ENCODE measurements at regions not wholly inside any gene's neighbourhood (a gene's known extent, or its start where the extent isn't known, plus 50 kb on each side); places are given as distances from the start of the nearest gene placed in this dataset.

GRCh38 chr1:96096613-96097321 lies 624.8 kb upstream of the PTBP2 start:
- Histone ChIP-seq H4K20me1 (replicated peaks in 1 of 2; ENCODE audit: control insufficient read depth in 1 of 2, insufficient read depth in 2 of 2, low read length in 2 of 2) (no peaks in the 10 kb centered on the region), H3K14ac (ENCODE audit: insufficient read length) (no peak overlapping the region), H4K8ac (ENCODE audit: extremely low read depth, insufficient read depth, low read length) (no peak overlapping the region), H3K9me3 (ENCODE audit: insufficient read depth in 2 of 2, low read depth in 1 of 2, low read length in 1 of 2) (no peaks in the 10 kb centered on the region), H2BK12ac (ENCODE audit: low read depth, low read length) (no peak overlapping the region), H4K5ac (ENCODE audit: insufficient read length, low read depth, low read length) (no peak overlapping the region), H2BK5ac (ENCODE audit: low read depth, low read length) (no peak overlapping the region), H3K79me2 (ENCODE audit: control insufficient read depth in 1 of 2, insufficient read depth in 2 of 2, low read length in 2 of 2) (no peaks in the 10 kb centered on the region), H3K23ac (ENCODE audit: insufficient read length) (no peak overlapping the region), H2BK15ac (ENCODE audit: low read length) (no peak overlapping the region), H3K56ac (replicated peaks; ENCODE audit: insufficient read length, low read depth, low read length) (no peak overlapping the region), H3K4me1 (replicated peaks in 1 of 4; ENCODE audit: control insufficient read depth in 3 of 4, insufficient read depth in 4 of 4, low read length in 3 of 4) (no peaks in the 10 kb centered on the region), H3K4ac (replicated peaks; ENCODE audit: insufficient read length, low read depth, low read length) (no peak overlapping the region), H3K4me3 (ENCODE audit: extremely low read depth in 1 of 4, insufficient read depth in 2 of 4, low read depth in 3 of 4, low read length in 4 of 4) (no peak overlapping the region), H2AK5ac (ENCODE audit: low read depth, low read length) (no peak overlapping the region), H3K36me3 (ENCODE audit: control insufficient read depth in 2 of 4, insufficient read depth in 4 of 4, low read length in 3 of 4) (no peaks in the 10 kb centered on the region), H3K18ac (ENCODE audit: extremely low read depth, low read length) (no peak overlapping the region), H4K91ac (replicated peaks; ENCODE audit: insufficient read length, low read length) (no peak overlapping the region), H3K27me3 (replicated peaks in 1 of 4; ENCODE audit: control insufficient read depth in 3 of 4, extremely low read depth in 1 of 4, insufficient read depth in 3 of 4, low read length in 3 of 4) (no peaks in the 10 kb centered on the region), H2AFZ (ENCODE audit: low read length) (no peak overlapping the region), H3K9ac (replicated peaks in 1 of 4; ENCODE audit: extremely low read depth in 1 of 4, low read depth in 3 of 4, low read length in 3 of 4) (no peak overlapping the region), H3K23me2 (ENCODE audit: low read depth, low read length) (no peaks in the 10 kb centered on the region), H2BK20ac (ENCODE audit: low read length) (no peak overlapping the region), H3K4me2 (ENCODE audit: insufficient read depth in 1 of 2, low read depth in 2 of 2, low read length in 2 of 2) (no peak overlapping the region), H2BK120ac (replicated peaks; ENCODE audit: low read depth, low read length) (no peak overlapping the region), H3K27ac (ENCODE audit: low read depth, low read length) (no peak overlapping the region), H3K79me1 (ENCODE audit: low read depth, low read length) (no peaks in the 10 kb centered on the region)
- TF ChIP-seq SRF (IDR thresholded peaks at IDR 0.05; ENCODE audit: low read depth, low read length), result no peak
- TF ChIP-seq NRF1 (IDR thresholded peaks at IDR 0.05; ENCODE audit: low read depth, low read length), result no peak
- no peak for TF ChIP-seq GABPA (IDR thresholded peaks at IDR 0.05; ENCODE audit: borderline replicate concordance, insufficient read depth, low read length)
- no peak for TF ChIP-seq SIN3A (conservative IDR thresholded peaks at IDR 0.05 in 1 of 2, IDR thresholded peaks at IDR 0.05 in 1 of 2; ENCODE audit: low read depth in 1 of 2, low read length in 2 of 2)
- POLR2A ChIA-PET (ENCODE audit: partially characterized antibody), result no interaction called here
- FAIRE-seq (no peak), DNase-seq (ENCODE audit: low read depth in 1 of 2, low spot score in 2 of 2) (no peak)
- CTCF ChIA-PET (ENCODE audit: partially characterized antibody), result no interaction called here
- 88% methylated on average over 5 of the region's 5 CpGs; no CpG with 5 or more reads in 1 of the 2 experiments for WGBS, 2 experiments (ENCODE audit: extremely low coverage in 1 of 2, insufficient coverage in 1 of 2, insufficient read length in 1 of 2, insufficient replicate concordance in 2 of 2, low coverage in 1 of 2, low lambda C conversion rate in 2 of 2, missing lambda C conversion rate in 1 of 2)

Data from H1 (cell line).